WTC11 (cell line): ENCODE measurements at regions not wholly inside any gene's neighbourhood (a gene's known extent, or its start where the extent isn't known, plus 50 kb on each side); places are given as distances from the start of the nearest gene placed in this dataset.

Experiments used
- ATAC-seq: fragments of 200-7000 bp; cut with Tn5 transposase; 2 replicates; pipeline ENCODE4 v1.10.0; 2021; ENCODE audit warnings: mild to moderate bottlenecking, moderate library complexity
- CTCF ChIA-PET: fragments of 300-600 bp; sonication (Branson Sonifier 250); formaldehyde crosslinking; loops from one replicate; lab custom pipeline; 2021; ENCODE audit warnings: antibody characterized with exemption; lab: Charles Lee
- POLR2A ChIA-PET: fragments of 350-600 bp; sonication (Branson Sonifier 250); formaldehyde crosslinking; loops from one replicate; lab custom pipeline; 2021; ENCODE audit warnings: antibody characterized with exemption; lab: Charles Lee
- DNase-seq: peaks from one replicate; pipeline ENCODE4 v3.0.0; 2021; ENCODE audit warnings: low spot score
- H3K27ac Mint-ChIP-seq: 2 replicates; pipeline ENCODE4 v1.8.0; 2021; ENCODE audit warnings: mixed read lengths
- H3K27me3 Mint-ChIP-seq: 2 replicates; pipeline ENCODE4 v1.8.0; 2021; ENCODE audit warnings: low read depth, mild to moderate bottlenecking, moderate library complexity, mixed read lengths
- H3K36me3 Mint-ChIP-seq: 2 replicates; pipeline ENCODE4 v1.8.0; 2021; ENCODE audit warnings: mixed read lengths
- H3K4me1 Mint-ChIP-seq: 2 replicates; pipeline ENCODE4 v1.8.0; 2022; ENCODE audit warnings: mixed read lengths
- H3K4me3 Mint-ChIP-seq: 2 replicates; pipeline ENCODE4 v1.8.0; 2021; ENCODE audit warnings: mild to moderate bottlenecking, moderate library complexity, mixed read lengths
- H3K9me3 Mint-ChIP-seq: 2 replicates; pipeline ENCODE4 v1.8.0; 2021; ENCODE audit warnings: mixed read lengths
- ATF2 ChIP-seq: sonication (generic); formaldehyde crosslinking; IDR thresholded peaks from 2 replicates; pipeline ENCODE4 v1.8.1; 2022; ENCODE audit warnings: low read depth, missing genetic modification reagents, borderline replicate concordance
- GTF2I ChIP-seq: fragments of 250-450 bp; sonication (Bioruptor Pico); conservative IDR thresholded peaks from 2 replicates; pipeline ENCODE4 v1.4.0; 2021; ENCODE audit warnings: mild to moderate bottlenecking
- NFATC4 ChIP-seq: fragments of 250-450 bp; sonication (Bioruptor Pico); IDR thresholded peaks from 2 replicates; pipeline ENCODE4 v1.9.0; 2021; ENCODE audit warnings: mild to moderate bottlenecking
- OVOL2 ChIP-seq: fragments of 250-450 bp; sonication (Bioruptor Pico); IDR thresholded peaks from 2 replicates; pipeline ENCODE4 v1.9.0; 2021; ENCODE audit warnings: mild to moderate bottlenecking, borderline replicate concordance
- SOX15 ChIP-seq: fragments of 250-450 bp; sonication (Bioruptor Pico); IDR thresholded peaks from 2 replicates; pipeline ENCODE4 v1.9.0; 2021; ENCODE audit warnings: mild to moderate bottlenecking
- SP1 ChIP-seq: sonication (generic); formaldehyde crosslinking; conservative IDR thresholded peaks from 2 replicates; pipeline ENCODE4 v1.8.1; 2022; ENCODE audit warnings: missing genetic modification reagents
- TEAD4 ChIP-seq: sonication (generic); formaldehyde crosslinking; IDR thresholded peaks from 2 replicates; pipeline ENCODE4 v1.8.0; 2022; ENCODE audit warnings: mild to moderate bottlenecking, missing genetic modification reagents
- ZNF138 ChIP-seq: sonication (generic); formaldehyde crosslinking; conservative IDR thresholded peaks from 2 replicates; pipeline ENCODE4 v1.8.1; 2022; ENCODE audit warnings: mild to moderate bottlenecking, moderate library complexity, missing genetic modification reagents
- ZNF232 ChIP-seq: sonication (generic); formaldehyde crosslinking; IDR thresholded peaks from 2 replicates; pipeline ENCODE4 v1.8.0; 2022; ENCODE audit warnings: mild to moderate bottlenecking, missing genetic modification reagents
- ZNF281 ChIP-seq: sonication (generic); formaldehyde crosslinking; IDR thresholded peaks from 2 replicates; pipeline ENCODE4 v1.8.0; 2023; ENCODE audit warnings: mild to moderate bottlenecking, missing genetic modification reagents
- TF ChIP-seq, protein P1 (sequence below): fragments of 250-450 bp; sonication (Bioruptor Pico); IDR thresholded peaks from 2 replicates; pipeline ENCODE4 v2.1.2; 2022; ENCODE audit warnings: mild to moderate bottlenecking, moderate library complexity
- TF ChIP-seq, protein P2 (sequence below): sonication (generic); formaldehyde crosslinking; IDR thresholded peaks from 2 replicates; pipeline ENCODE4 v1.8.0; 2022; ENCODE audit warnings: mild to moderate bottlenecking, missing genetic modification reagents
- TF ChIP-seq, protein P3 (sequence below): fragments of 250-450 bp; sonication (Bioruptor Pico); IDR thresholded peaks from 2 replicates; pipeline ENCODE4 v1.9.0; 2021; ENCODE audit warnings: mild to moderate bottlenecking, borderline replicate concordance
- TF ChIP-seq, protein P4 (sequence below): sonication (generic); formaldehyde crosslinking; IDR thresholded peaks from 2 replicates; pipeline ENCODE4 v1.8.1; 2022; ENCODE audit warnings: mild to moderate bottlenecking, missing genetic modification reagents, moderate library complexity, borderline replicate concordance
- TF ChIP-seq, protein P5 (sequence below): sonication (generic); formaldehyde crosslinking; IDR thresholded peaks from 2 replicates; pipeline ENCODE4 v1.8.1; 2023; ENCODE audit warnings: mild to moderate bottlenecking, missing genetic modification reagents

DNA sequence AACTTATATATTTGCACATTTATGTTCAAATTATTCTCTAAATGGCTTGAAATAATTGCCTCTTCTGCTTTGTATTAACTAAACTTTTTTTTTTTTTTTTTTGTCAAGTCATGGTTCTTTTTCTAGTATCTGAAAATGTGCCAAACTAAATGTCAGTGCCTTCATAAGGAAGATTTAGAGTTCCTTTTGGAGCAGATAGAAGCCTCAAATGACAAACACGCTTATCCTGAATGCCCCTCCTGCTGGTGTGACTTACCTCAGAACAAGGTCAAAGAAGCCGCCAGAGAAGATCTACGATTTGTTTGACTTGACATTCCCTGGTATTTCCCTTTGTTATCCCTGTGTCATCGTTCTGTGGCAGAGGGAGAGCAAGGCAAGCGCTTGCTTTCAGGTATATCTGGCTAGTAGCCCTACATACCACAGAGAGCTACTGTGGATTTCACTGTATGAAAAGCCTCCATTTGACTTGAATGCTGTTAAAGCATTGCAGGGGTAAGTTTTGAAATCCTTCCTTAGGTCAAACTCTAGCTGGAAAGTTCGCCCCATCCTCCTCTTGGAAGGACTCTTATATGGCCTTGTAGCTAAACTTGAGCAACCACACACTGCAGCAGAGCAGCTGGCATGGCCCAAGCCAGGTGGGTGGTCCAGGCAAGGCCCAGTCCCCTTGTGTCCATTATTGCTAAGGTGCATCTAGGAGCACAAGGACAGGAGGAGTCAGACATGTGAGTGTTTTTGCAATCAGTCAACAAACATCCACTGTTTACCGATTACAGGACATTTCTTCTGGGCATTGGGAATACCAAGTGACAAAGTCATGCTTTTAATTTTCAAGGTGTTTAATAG lies 285.4 kb upstream of the USP25 start:
- POLR2A ChIA-PET = no interaction called here
- Mint-ChIP-seq H3K27ac (peak overlapping the region; percentile 20; the same call in 1 of the 2 replicates), H3K9me3 (peaks cover 23% of the 10 kb centered on the region), H3K4me3 (no peak overlapping the region), H3K4me1 (peaks cover 56% of the 10 kb centered on the region), H3K36me3 (peaks cover 25% of the 10 kb centered on the region), H3K27me3 (no peaks in the 10 kb centered on the region; the same call in 1 of the 2 replicates)
- peak; percentile 54 for ATAC-seq
- CTCF ChIA-PET = interaction anchor here (1.4 to 2.3 kb wide), 2 partner anchors 13 to 20 kb away, joined by 4 to 6 read pairs; no protein-coding TSS in a partner anchor
- peak; percentile 11 for DNase-seq
- TF ChIP-seq, protein P1, sequence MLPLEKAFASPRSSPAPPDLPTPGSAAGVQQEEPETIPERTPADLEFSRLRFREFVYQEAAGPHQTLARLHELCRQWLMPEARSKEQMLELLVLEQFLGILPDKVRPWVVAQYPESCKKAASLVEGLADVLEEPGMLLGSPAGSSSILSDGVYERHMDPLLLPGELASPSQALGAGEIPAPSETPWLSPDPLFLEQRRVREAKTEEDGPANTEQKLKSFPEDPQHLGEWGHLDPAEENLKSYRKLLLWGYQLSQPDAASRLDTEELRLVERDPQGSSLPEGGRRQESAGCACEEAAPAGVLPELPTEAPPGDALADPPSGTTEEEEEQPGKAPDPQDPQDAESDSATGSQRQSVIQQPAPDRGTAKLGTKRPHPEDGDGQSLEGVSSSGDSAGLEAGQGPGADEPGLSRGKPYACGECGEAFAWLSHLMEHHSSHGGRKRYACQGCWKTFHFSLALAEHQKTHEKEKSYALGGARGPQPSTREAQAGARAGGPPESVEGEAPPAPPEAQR (CRISPR knock-in tag) = no peak
- TF ChIP-seq ZNF138 (CRISPR knock-in tag) = no peak
- TF ChIP-seq, protein P2, sequence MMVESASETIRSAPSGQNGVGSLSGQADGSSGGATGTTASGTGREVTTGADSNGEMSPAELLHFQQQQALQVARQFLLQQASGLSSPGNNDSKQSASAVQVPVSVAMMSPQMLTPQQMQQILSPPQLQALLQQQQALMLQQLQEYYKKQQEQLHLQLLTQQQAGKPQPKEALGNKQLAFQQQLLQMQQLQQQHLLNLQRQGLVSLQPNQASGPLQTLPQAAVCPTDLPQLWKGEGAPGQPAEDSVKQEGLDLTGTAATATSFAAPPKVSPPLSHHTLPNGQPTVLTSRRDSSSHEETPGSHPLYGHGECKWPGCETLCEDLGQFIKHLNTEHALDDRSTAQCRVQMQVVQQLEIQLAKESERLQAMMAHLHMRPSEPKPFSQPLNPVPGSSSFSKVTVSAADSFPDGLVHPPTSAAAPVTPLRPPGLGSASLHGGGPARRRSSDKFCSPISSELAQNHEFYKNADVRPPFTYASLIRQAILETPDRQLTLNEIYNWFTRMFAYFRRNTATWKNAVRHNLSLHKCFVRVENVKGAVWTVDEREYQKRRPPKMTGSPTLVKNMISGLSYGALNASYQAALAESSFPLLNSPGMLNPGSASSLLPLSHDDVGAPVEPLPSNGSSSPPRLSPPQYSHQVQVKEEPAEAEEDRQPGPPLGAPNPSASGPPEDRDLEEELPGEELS (CRISPR knock-in tag) = no peak
- no peak for TF ChIP-seq GTF2I (CRISPR knock-in tag)
- no peak for TF ChIP-seq TEAD4 (CRISPR knock-in tag)
- TF ChIP-seq SP1 (CRISPR knock-in tag) = no peak
- TF ChIP-seq OVOL2 (CRISPR knock-in tag) = no peak
- TF ChIP-seq SOX15 = no peak
- TF ChIP-seq ZNF281 = no peak
- TF ChIP-seq, protein P3, sequence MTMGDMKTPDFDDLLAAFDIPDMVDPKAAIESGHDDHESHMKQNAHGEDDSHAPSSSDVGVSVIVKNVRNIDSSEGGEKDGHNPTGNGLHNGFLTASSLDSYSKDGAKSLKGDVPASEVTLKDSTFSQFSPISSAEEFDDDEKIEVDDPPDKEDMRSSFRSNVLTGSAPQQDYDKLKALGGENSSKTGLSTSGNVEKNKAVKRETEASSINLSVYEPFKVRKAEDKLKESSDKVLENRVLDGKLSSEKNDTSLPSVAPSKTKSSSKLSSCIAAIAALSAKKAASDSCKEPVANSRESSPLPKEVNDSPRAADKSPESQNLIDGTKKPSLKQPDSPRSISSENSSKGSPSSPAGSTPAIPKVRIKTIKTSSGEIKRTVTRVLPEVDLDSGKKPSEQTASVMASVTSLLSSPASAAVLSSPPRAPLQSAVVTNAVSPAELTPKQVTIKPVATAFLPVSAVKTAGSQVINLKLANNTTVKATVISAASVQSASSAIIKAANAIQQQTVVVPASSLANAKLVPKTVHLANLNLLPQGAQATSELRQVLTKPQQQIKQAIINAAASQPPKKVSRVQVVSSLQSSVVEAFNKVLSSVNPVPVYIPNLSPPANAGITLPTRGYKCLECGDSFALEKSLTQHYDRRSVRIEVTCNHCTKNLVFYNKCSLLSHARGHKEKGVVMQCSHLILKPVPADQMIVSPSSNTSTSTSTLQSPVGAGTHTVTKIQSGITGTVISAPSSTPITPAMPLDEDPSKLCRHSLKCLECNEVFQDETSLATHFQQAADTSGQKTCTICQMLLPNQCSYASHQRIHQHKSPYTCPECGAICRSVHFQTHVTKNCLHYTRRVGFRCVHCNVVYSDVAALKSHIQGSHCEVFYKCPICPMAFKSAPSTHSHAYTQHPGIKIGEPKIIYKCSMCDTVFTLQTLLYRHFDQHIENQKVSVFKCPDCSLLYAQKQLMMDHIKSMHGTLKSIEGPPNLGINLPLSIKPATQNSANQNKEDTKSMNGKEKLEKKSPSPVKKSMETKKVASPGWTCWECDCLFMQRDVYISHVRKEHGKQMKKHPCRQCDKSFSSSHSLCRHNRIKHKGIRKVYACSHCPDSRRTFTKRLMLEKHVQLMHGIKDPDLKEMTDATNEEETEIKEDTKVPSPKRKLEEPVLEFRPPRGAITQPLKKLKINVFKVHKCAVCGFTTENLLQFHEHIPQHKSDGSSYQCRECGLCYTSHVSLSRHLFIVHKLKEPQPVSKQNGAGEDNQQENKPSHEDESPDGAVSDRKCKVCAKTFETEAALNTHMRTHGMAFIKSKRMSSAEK (CRISPR knock-in tag) = no peak
- no peak for TF ChIP-seq NFATC4 (CRISPR knock-in tag)
- TF ChIP-seq, protein P4, sequence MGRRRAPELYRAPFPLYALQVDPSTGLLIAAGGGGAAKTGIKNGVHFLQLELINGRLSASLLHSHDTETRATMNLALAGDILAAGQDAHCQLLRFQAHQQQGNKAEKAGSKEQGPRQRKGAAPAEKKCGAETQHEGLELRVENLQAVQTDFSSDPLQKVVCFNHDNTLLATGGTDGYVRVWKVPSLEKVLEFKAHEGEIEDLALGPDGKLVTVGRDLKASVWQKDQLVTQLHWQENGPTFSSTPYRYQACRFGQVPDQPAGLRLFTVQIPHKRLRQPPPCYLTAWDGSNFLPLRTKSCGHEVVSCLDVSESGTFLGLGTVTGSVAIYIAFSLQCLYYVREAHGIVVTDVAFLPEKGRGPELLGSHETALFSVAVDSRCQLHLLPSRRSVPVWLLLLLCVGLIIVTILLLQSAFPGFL = no peak
- TF ChIP-seq, protein P5, sequence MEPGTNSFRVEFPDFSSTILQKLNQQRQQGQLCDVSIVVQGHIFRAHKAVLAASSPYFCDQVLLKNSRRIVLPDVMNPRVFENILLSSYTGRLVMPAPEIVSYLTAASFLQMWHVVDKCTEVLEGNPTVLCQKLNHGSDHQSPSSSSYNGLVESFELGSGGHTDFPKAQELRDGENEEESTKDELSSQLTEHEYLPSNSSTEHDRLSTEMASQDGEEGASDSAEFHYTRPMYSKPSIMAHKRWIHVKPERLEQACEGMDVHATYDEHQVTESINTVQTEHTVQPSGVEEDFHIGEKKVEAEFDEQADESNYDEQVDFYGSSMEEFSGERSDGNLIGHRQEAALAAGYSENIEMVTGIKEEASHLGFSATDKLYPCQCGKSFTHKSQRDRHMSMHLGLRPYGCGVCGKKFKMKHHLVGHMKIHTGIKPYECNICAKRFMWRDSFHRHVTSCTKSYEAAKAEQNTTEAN (CRISPR knock-in tag) = no peak
- no peak for TF ChIP-seq ATF2 (CRISPR knock-in tag)
- no peak for TF ChIP-seq ZNF232
